ENCODE measurements at regions not wholly inside any gene's neighbourhood (a gene's known extent, or its start where the extent isn't known, plus 50 kb on each side); places are given as distances from the start of the nearest gene placed in this dataset.

- no peak for DNase-seq (ENCODE audit: extremely low read depth in 1 of 2, low read depth in 1 of 2)
Observed at GRCh38 chr1:181863736-181864135, 197.8 kb downstream of the ZNF648 start.

- DNase-seq (ENCODE audit: extremely low read depth in 1 of 2, low read depth in 1 of 2): no peak
Observed at GRCh38 chr1:181863006-181863405, 198.5 kb downstream of the ZNF648 start.

GRCh38 chr1:181858135-181858534, 203.4 kb downstream of the ZNF648 start:
- DNase-seq (ENCODE audit: extremely low read depth in 1 of 2, low read depth in 1 of 2): no peak

Measured in stimulated activated CD8-positive, alpha-beta memory T cell treated with anti-CD3 and anti-CD28 coated beads, Interleukin-7, amount 100 ng/mL, for 48 hours (primary cell).